ENCODE measurements at regions not wholly inside any gene's neighbourhood (a gene's known extent, or its start where the extent isn't known, plus 50 kb on each side); places are given as distances from the start of the nearest gene placed in this dataset.
"Not testable (repeated sequence)": the region's sequence is repeated elsewhere in the genome, so short reads cannot be mapped to it uniquely, and the experiment has no call there.

- not testable (repeated sequence) for H3K27me3 Mint-ChIP-seq (ENCODE audit: low read depth in 3 of 3)
- H3K27ac Mint-ChIP-seq: peak overlapping the region in 1 of 6 donors; percentile 32
Measured at GRCh38 chr4:123657606-123658005, 261.0 kb downstream of the SPRY1 start.

GRCh38 chr4:123659262-123659661 lies 262.7 kb downstream of the SPRY1 start:
- Mint-ChIP-seq H3K27me3 (ENCODE audit: low read depth in 3 of 3) (peaks cover 2 to 6% (median 3%) of the 10 kb centered on the region in 3 donors), H3K4me3 (no peak overlapping the region), H3K9me3 (peaks cover 0 to 5% (median 0%) of the 10 kb centered on the region in 6 donors), H3K27ac (peak overlapping the region in 1 of 6 donors; percentile 6), H3K36me3 (peaks cover 0 to 10% (median 0%) of the 10 kb centered on the region in 3 donors), H3K4me1 (no peaks in the 10 kb centered on the region)
- DNase-seq: no peak

More at GRCh38 chr4:123657606-123658005, 261.0 kb downstream of the SPRY1 start:
- DNase-seq, H3K9me3 Mint-ChIP-seq, H3K4me1 Mint-ChIP-seq, H3K4me3 Mint-ChIP-seq: not testable (repeated sequence)
- peaks cover 0 to 10% (median 0%) of the 10 kb centered on the region in 3 donors for H3K36me3 Mint-ChIP-seq

GRCh38 chr4:123659730-123660129 lies 263.1 kb downstream of the SPRY1 start:
- Mint-ChIP-seq H3K4me1 (no peaks in the 10 kb centered on the region), H3K27me3 (ENCODE audit: low read depth in 3 of 3) (peaks cover 2 to 6% (median 3%) of the 10 kb centered on the region in 3 donors), H3K4me3 (no peak overlapping the region), H3K27ac (peak overlapping the region in 2 of 6 donors; percentile 8 to 46), H3K36me3 (peaks cover 0 to 6% (median 0%) of the 10 kb centered on the region in 3 donors), H3K9me3 (peaks cover 0 to 5% (median 0%) of the 10 kb centered on the region in 6 donors)
- peak; percentile 4 to 9 (median 8) for DNase-seq

GRCh38 chr4:123661080-123661737 lies 264.6 kb downstream of the SPRY1 start:
- no peak overlapping the region for H3K27ac Mint-ChIP-seq
- H3K27me3 Mint-ChIP-seq (ENCODE audit: low read depth in 3 of 3): peaks cover 2 to 6% (median 3%) of the 10 kb centered on the region in 3 donors
- H3K4me1 Mint-ChIP-seq: no peaks in the 10 kb centered on the region
- no peak overlapping the region for H3K4me3 Mint-ChIP-seq
- DNase-seq: peak; percentile 10 to 14 (median 12)
- peaks cover 0 to 5% (median 0%) of the 10 kb centered on the region in 6 donors for H3K9me3 Mint-ChIP-seq
- H3K36me3 Mint-ChIP-seq: peaks cover 0 to 6% (median 0%) of the 10 kb centered on the region in 3 donors

- Mint-ChIP-seq H3K36me3 (no peaks in the 10 kb centered on the region), H3K27me3 (ENCODE audit: low read depth in 3 of 3) (peaks cover 0 to 7% (median 3%) of the 10 kb centered on the region in 3 donors), H3K27ac (no peak overlapping the region), H3K9me3 (no peaks in the 10 kb centered on the region), H3K4me1 (no peaks in the 10 kb centered on the region), H3K4me3 (no peak overlapping the region)
- DNase-seq: no peak
Measured at GRCh38 chr4:123662827-123663226, 266.2 kb downstream of the SPRY1 start.

- Mint-ChIP-seq H3K27me3 (ENCODE audit: low read depth in 3 of 3) (peaks cover 0 to 8% (median 2%) of the 10 kb centered on the region in 3 donors), H3K36me3 (no peaks in the 10 kb centered on the region), H3K27ac (no peak overlapping the region), H3K9me3 (no peaks in the 10 kb centered on the region), H3K4me3 (no peak overlapping the region), H3K4me1 (peaks cover 0 to 1% of the 10 kb centered on the region in 2 donors)
- no peak for DNase-seq
Measured at GRCh38 chr4:123666486-123666885, 269.9 kb downstream of the SPRY1 start.

GRCh38 chr4:123667496-123667895 lies 270.9 kb downstream of the SPRY1 start:
- peaks cover 0 to 12% (median 2%) of the 10 kb centered on the region in 3 donors for H3K27me3 Mint-ChIP-seq (ENCODE audit: low read depth in 3 of 3)
- no peaks in the 10 kb centered on the region for H3K9me3 Mint-ChIP-seq
- H3K27ac Mint-ChIP-seq: no peak overlapping the region
- H3K36me3 Mint-ChIP-seq: no peaks in the 10 kb centered on the region
- H3K4me3 Mint-ChIP-seq: no peak overlapping the region
- DNase-seq: no peak
- peaks cover 4 to 12% of the 10 kb centered on the region in 2 donors for H3K4me1 Mint-ChIP-seq

- Mint-ChIP-seq H3K4me1 (peaks cover 4 to 13% of the 10 kb centered on the region in 2 donors), H3K9me3 (no peaks in the 10 kb centered on the region), H3K4me3 (no peak overlapping the region), H3K27ac (no peak overlapping the region), H3K36me3 (no peaks in the 10 kb centered on the region), H3K27me3 (ENCODE audit: low read depth in 3 of 3) (peaks cover 0 to 12% (median 2%) of the 10 kb centered on the region in 3 donors)
- no peak for DNase-seq
Measured at GRCh38 chr4:123667991-123668390, 271.4 kb downstream of the SPRY1 start.

- peaks cover 0 to 14% (median 2%) of the 10 kb centered on the region in 3 donors for H3K27me3 Mint-ChIP-seq (ENCODE audit: low read depth in 3 of 3)
- peaks cover 5 to 13% of the 10 kb centered on the region in 2 donors for H3K4me1 Mint-ChIP-seq
- no peak overlapping the region for H3K27ac Mint-ChIP-seq
- H3K36me3 Mint-ChIP-seq: no peaks in the 10 kb centered on the region
- H3K9me3 Mint-ChIP-seq: peaks cover 0 to 2% (median 0%) of the 10 kb centered on the region in 6 donors
- peak in 1 of 3 donors; percentile 4 for DNase-seq
- H3K4me3 Mint-ChIP-seq: peak overlapping the region in 3 of 5 donors; percentile 8 to 59 (median 11)
Measured at GRCh38 chr4:123671636-123672404, 275.2 kb downstream of the SPRY1 start.

GRCh38 chr4:123672987-123673386 lies 276.4 kb downstream of the SPRY1 start:
- Mint-ChIP-seq H3K27ac (no peak overlapping the region), H3K4me3 (no peak overlapping the region), H3K36me3 (no peaks in the 10 kb centered on the region), H3K27me3 (ENCODE audit: low read depth in 3 of 3) (peaks cover 0 to 10% (median 2%) of the 10 kb centered on the region in 3 donors), H3K4me1 (peaks cover 5 to 13% of the 10 kb centered on the region in 2 donors), H3K9me3 (peaks cover 0 to 2% (median 0%) of the 10 kb centered on the region in 6 donors)
- DNase-seq: no peak

- peaks cover 5 to 13% of the 10 kb centered on the region in 2 donors for H3K4me1 Mint-ChIP-seq
- no peak overlapping the region for H3K4me3 Mint-ChIP-seq
- peaks cover 0 to 2% (median 0%) of the 10 kb centered on the region in 6 donors for H3K9me3 Mint-ChIP-seq
- no peak for DNase-seq
- peaks cover 0 to 10% (median 2%) of the 10 kb centered on the region in 3 donors for H3K27me3 Mint-ChIP-seq (ENCODE audit: low read depth in 3 of 3)
- no peaks in the 10 kb centered on the region for H3K36me3 Mint-ChIP-seq
- H3K27ac Mint-ChIP-seq: no peak overlapping the region
Measured at GRCh38 chr4:123673971-123674370, 277.4 kb downstream of the SPRY1 start.

- H3K27me3 Mint-ChIP-seq (ENCODE audit: low read depth in 3 of 3): peaks cover 2 to 10% (median 2%) of the 10 kb centered on the region in 3 donors
- peaks cover 0 to 2% (median 0%) of the 10 kb centered on the region in 6 donors for H3K9me3 Mint-ChIP-seq
- DNase-seq: no peak
- no peak overlapping the region for H3K4me3 Mint-ChIP-seq
- no peaks in the 10 kb centered on the region for H3K36me3 Mint-ChIP-seq
- H3K27ac Mint-ChIP-seq: no peak overlapping the region
- H3K4me1 Mint-ChIP-seq: peaks cover 5 to 13% of the 10 kb centered on the region in 2 donors
Measured at GRCh38 chr4:123674762-123675465, 278.3 kb downstream of the SPRY1 start.

GRCh38 chr4:123675567-123675966 lies 279.0 kb downstream of the SPRY1 start:
- no peak overlapping the region for H3K4me3 Mint-ChIP-seq
- no peak for DNase-seq
- peaks cover 5 to 13% of the 10 kb centered on the region in 2 donors for H3K4me1 Mint-ChIP-seq
- H3K27me3 Mint-ChIP-seq (ENCODE audit: low read depth in 3 of 3): peaks cover under 1 to 10% (median 2%) of the 10 kb centered on the region in 3 donors
- no peaks in the 10 kb centered on the region for H3K36me3 Mint-ChIP-seq
- H3K27ac Mint-ChIP-seq: no peak overlapping the region
- peaks cover 0 to 2% (median 0%) of the 10 kb centered on the region in 6 donors for H3K9me3 Mint-ChIP-seq

Measured in immature natural killer cell (primary cell).